GM19468 (cell line): ENCODE measurements at regions not wholly inside any gene's neighbourhood (a gene's known extent, or its start where the extent isn't known, plus 50 kb on each side); places are given as distances from the start of the nearest gene placed in this dataset.
A peak's percentile ranks its signal among the peaks of the same experiment; 100 is the strongest.

Experiments
- ATAC-seq: cut with Tn5 transposase; IDR thresholded peaks from one replicate; pipeline ENCODE4 v1.9.1; 2021; ENCODE audit warnings: mild to moderate bottlenecking, moderate library complexity, moderate number of reproducible peaks; ENCODE audit not compliant: unreplicated experiment; ENCODE audit errors: extremely low read depth

DNA sequence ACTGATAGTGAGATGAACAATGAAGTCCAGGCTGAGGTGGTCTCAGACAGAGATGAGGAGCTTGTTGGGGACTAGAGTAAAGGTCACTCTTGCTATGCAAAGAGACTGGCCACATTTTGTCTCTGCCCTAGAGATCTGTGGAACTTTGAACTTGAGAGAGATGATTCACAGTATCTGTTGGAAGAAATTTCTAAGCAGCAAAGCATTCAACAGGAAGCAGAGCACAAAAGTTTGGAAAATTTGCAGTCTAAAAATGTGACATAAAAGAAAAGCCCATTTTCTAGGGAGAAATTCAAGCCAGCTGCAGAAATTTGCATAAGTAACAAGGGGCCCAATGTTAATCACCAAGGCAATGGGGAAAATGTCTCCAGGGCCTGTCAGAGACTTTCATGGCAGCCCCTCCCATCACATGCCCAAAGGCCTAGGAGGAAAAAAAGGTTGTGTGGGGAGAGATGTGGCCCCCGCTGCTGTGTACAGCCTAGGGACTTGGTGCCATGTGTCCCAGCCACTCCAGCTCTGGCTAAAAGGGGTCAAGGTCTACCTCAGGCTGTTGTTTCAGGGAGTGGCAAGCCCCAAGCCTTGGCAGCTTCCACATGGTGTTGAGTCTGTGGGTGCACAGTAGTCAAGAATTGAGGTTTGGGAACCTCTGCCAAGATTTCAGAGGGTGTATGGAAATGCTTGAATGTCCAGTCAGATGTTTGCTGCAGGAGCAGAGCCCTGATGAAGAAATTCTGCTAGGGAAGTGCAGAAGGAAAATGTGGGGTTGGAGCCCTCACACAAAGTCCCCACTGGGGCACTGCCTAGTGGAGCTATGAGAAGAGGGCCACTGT is 262.8 kb downstream of the DKK2 start:
- no peak for ATAC-seq

DNA sequence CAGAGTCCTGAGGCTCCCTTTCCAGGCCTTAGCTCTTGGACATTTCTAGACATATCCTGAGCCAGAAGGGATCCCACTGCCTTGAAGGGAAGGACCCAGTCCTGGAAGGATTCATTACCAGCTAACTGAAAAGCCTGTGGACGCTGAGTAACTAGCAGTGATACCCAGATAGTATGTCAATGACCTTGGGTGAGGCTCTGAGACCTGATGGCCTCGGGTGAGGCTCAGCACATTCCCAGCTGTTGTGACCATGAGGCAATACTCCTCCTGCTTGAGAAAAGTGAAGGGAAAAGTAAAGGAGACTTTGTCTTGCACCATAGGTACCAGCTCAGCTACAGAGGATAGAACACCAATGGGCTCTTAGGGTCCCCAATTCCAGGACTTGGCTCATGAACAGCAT is 268.1 kb downstream of the DKK2 start:
- no peak for ATAC-seq

DNA sequence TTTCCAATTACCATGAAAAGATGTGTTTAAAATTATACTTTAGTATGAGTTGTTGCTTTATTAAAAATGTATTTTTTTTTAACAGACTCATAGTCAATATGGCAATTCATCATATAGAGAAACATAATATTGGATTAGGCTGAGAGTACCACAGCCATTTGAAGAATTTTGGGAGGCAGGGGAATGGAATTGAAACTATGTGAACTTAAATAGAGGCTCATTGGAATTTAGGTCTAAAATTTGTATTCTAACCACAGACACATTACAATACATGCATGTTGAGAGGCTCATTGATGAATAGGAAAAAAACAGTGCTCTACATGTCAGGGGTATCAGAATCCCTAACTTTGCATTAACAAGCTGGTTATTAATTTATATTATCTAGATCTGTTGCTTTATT is 269.6 kb downstream of the DKK2 start:
- ATAC-seq = no peak

DNA sequence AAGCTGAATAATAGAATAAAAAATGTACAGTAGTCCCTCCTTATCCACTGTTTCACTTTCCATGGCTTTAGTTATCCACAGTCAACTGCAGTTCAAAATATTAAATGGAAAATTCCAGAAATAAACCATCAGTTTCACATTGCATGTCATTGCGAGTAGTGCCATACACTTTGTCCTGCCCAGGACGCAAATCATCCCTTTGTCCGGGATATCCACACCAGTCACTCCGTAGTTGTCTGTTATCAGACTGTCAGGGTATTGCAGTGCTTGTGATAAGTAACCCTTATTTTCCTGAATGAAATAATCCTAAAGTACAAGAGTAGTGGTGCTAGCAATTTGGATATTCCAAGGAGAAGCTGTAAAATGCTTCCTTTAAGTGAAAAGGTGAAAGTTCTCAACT is 271.3 kb downstream of the DKK2 start:
- ATAC-seq = no peak

DNA sequence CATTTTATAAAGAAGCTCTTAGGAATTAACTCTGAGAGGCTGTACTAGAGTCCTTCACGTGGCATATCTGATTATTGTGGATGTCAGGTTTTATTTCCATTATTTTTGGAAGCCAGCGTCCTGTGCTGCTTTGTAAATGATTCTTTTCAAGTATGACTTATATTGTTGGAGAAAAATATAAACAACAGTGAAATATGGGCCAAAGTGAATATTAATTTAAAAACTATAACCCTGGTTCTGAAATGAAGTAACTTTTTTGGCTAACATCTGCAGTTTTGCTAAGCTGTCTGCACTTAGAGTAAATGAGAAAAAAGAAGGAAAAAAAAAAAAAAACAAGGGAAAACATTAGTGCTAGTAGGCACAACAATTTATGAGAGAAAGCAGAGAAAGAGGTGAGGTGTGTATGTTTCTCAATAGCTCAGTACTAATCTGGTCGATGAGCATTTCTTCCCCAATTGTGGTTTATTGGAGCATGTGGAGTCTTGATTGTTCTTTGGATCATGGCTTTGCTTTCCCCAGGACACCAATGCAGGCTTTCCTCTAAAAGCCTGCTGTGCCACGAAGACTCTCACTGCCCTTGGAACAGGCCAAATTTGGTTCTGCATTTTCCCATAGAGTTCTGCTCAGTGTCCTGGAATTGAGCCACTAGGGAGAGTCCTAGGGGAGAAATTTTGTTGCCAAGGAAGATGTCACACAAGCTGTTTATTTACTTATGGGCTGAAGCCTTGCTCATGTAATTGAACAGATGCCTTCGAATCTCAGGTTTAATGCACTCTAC is 273.3 kb downstream of the DKK2 start:
- ATAC-seq = no peak

DNA sequence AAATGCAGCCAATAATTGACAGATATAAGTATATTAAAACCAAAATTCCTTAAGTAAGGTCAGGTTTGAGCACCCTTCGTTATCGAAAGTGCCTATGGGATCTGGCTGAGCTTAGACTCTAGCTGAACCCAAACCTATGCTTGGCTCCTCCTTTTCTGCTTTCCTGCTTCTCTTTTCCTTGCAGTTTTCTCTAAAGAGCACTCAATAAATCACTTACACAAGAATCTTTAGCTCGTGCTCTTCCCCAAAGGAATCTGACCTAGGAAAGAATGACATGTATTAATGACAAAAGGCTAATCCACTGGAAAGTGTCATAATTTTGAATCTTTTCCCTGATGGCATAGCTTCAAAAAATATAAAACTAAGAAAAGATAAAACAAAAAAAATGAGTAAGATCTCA is 282.7 kb downstream of the DKK2 start:
- no peak for ATAC-seq

DNA sequence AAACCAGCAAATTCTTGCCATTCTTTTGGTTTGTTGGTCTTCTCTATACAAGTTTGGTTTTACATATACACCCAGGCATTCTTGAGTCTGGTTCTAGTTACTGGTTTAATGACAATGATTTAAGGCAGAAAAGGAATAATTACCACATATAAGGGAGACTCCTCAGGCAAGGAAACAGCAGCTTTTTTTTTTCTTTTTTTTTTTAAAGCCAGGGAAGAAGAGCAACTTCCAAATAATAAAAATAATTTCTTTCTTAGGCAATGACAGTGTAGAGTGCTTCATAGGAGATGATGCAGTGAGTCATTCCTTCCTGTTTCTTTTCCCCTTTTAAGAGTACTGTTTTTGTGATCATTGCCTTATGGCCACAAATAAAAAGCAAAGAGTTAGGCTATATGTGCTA is 289.7 kb downstream of the DKK2 start:
- ATAC-seq = no peak

DNA sequence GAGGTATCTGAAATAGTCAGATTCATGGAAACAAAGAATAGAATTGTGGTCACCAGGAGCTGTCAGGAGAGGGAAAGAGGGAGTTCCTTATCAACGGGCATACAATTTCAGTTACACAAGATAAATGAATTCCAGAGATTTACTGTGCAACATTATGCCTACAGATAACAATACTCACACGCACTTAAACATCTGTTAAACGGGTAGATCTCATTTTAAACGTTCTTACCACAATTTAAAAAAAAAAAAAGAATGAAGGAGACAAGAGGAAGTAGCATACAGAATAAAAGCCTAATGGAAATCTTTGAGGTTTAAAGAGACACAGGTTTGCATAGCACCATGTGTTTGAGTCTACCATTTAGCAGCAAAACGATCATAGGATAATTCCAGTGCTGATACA is 298.0 kb downstream of the DKK2 start:
- no peak for ATAC-seq

DNA sequence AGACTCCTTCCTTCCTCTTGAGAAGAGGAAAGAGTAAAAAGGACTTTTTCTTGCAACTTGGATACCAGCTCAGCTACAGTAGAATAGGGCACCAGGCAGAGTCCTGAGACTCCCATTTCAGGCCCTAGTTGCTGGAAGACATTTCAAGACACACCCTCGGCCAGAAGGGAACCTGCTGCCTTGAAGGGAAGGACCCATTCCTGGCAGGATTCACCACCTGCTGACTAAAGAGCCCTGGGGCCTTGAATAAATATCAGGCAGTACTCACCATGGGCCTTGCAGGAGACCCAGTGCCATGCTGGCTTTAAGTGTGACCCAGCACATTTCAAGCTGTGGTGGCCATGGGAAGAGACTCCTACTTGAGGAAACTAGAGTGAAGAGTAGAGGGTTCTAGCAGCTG is 317.6 kb downstream of the DKK2 start:
- ATAC-seq = no peak

DNA sequence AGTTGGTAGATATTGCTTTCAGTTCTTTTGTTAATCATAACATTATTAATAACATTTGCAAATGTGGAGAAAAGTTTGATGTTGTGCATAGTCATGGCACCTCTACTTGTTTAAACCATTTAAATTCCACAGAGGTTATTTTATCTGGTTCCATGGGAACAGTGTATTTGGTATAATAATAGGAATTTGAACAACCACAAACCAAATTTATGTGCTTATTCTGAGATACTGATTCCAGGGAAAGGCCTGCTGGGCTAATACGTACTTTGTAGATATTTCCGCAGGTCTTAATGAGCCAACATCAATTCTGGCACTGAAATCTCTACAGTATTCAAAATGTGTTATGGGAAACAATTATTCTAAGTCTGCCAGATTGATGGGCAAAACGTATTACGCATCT is 319.0 kb downstream of the DKK2 start:
- ATAC-seq = no peak

DNA sequence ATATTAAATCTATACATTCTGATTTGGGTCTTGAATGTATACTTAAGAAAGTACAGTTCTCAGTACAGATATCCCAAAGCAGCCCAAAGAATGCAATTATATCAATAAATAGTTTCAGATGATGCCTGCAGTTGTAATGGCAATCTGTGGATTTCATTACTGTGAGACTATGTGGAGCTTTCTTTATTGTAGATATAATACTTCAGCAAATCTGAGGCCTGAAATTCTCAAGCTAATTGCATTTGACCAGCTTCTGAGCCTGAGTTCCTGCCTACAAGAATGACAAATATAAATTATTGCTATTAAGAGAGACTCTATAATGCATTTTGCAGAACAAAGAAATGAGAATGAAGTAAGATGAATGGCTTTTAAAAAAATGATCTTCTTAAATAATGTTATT is 320.3 kb downstream of the DKK2 start:
- ATAC-seq = no peak

DNA sequence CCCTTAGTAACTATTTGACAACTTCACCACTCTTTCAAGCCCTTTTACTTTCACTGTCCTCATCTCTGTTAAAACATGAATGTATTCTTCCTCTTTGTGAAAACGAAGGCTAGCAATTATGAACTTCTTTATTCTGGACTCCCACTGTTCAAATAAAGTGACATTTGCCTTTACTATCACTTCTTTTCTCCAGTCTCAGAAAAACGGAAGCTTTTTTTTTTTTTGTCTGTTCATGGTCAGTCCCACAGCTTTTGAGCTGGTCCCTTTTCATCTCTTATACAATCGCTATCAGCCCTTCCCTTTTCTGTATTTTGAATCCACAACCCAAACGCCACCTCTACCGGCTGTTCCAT is 327.7 kb downstream of the DKK2 start:
- ATAC-seq = no peak

DNA sequence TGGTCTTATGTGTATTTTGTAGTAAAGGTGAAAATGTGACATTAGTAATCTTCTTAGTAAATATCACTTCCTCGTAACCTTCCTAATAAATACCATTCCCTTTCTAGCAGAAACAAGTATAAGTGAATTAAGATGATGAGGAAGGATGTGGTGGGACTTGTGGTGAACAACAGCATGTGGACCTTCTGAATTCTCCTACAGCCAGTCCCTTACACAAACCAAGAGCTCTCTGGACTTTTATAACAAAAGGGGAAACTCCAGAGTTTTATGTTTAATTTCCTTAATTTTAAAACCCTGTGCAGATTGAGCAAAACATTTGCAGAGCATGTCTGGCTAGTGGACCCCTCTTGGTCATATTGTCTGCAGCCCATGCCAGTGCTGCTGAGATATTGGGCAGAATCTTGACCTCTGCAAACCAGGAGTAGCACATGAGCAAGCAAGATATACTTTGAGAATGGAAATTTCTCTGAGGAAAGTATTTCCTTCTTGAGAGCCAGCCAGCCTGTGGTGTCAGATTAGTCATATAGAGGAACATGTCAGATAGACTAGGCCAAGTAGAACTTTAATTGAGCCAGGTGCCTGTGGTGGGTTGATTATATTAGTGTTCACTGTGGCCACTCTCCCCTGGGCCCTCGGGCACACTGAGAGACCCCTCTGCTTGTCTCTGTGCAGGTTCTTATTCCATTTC is 328.2 kb downstream of the DKK2 start:
- ATAC-seq = peak; percentile 52

DNA sequence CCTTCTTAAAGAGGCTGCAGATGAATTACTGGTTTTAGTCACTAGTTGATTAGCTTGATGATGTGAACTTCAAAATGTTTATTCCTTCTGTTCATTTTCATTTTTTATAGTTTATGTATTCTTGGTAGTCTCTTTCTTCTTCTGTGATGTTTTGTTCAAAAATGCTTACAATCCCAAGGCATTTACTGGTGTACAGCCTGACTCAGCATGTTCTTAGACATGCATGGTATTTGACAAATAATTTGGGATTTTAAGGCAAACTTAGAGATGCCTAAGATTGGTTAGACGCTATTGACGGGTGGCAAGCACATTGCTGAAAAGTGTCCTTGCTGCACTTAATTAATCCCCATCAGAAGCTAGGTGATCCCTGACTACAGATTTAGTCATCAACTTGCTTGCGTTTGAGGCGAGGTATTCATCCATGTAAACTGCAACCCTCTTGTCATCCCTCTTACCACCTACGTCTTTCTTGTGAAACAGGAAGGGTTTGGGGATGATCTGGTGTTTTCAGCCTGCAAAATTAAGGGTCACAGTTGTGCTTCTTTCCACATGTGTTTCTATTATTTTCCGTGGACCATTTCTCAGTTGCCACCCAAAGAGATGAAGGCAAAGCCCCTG is 331.8 kb downstream of the DKK2 start:
- no peak for ATAC-seq

DNA sequence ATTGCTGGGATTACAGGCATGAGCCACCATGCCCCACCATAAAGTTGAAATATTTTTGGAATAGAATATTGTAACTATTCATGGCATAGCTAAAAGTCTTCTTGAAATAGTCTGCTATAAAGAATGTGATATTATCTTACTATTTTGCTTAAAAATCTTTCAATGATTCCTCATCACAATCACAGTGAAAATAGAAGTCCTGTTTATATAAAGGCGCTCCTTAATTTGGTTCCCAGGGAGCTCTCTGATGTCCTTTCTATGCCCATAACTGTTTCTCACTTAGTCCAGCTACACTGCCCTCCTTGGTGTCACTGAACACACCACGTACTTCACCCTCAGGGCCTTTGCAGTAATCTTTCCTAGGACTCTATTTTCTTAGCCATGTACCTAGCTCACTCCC is 331.7 kb upstream of the GIMD1 start:
- no peak for ATAC-seq

DNA sequence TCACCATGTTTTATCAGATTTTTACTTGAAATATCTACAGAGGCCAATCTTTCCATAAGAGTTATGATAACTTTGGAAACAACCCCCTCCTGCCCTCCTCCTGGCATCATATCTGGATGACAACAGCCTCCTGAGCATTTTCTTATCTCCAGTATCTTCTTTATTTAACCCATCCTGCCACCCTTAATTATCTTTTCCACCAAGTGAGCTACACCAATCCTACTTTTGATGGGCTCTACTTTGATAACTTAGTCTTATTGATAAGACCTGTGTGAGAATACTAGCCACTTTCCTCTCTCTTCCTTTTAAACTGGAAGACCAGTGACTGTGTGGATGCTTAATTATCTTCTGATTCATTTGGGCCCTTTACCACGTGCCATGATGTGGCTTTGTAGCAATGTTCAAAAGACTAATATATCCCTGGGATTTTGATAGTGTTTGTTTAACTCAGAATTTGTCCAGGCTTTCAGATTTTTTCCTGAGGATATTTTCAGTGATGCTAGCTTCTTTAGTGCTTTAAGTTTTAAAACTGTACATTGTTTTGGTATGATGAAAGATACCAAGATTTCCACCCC is 330.1 kb upstream of the GIMD1 start:
- ATAC-seq = no peak

DNA sequence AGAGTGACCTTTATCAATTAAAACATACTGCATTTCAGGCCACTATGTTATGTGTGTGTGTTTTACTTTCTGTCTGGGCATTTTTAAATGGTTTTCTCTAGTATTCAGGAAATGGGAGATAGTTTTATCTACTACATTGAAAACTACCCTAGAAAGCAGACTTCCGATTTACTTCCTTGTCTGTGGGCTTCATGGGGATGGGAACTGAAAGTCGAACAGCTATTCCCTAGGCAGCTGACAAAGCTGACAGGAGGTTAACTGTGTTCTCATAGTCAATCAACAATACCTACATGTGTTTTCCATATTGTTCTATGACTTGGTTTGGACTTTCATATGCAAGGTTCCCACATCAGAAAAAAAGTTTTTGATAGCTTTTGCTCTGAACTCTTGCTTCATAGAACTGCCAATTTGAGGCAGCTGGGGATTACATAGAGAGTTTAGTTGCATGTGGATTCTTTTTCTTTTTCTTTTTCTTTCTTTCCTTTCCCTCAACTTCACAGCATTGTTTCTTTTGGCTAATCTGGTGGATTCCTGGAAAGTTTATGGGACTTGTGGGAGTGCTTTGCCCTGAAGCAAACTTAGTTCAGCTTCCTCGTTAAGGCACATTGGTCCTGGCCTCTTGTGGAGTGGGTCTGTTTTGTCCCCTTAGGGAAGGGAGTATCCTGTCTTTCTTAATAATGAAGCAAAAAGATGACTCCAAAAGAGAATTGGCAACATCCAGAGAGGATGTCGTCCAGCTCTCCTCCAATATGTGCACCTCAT is 327.1 kb upstream of the GIMD1 start:
- no peak for ATAC-seq

DNA sequence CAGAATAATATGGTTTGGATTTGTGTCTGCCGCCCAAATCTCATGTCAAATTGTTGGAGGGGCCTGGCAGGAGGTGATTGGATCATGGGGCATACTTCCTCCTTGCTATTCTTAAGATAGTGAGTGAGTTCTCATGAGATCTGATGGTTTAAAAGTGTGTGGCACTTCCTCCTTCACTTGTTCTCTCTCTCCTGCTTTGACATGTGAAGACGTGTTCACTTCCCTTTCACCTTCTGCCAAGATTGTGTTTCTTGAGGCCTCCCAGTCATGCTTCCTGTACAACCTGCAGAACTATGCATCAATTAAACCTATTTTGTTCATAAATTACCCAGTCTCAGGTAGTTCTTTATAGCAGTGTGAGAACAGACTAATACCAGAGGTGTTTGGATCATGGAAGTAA is 325.7 kb upstream of the GIMD1 start:
- no peak for ATAC-seq

DNA sequence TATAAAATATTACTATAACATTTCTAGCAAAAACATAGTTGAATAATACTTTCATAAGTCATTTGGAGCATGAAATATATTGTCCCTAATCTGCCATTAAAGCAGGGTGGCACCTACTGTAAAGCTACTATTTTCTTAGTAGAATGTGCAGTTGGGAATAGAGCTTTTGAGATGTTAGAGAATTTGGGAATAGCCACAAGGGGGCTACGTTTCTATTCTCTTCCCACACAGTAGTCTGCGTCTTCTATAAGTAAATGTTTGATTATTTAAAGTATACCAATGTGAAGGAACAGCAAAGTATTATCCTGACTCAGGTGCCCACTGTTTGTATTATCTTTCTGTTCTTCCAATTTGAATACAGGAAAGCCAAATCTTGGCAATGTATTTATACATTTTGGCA is 323.2 kb upstream of the GIMD1 start:
- no peak for ATAC-seq

DNA sequence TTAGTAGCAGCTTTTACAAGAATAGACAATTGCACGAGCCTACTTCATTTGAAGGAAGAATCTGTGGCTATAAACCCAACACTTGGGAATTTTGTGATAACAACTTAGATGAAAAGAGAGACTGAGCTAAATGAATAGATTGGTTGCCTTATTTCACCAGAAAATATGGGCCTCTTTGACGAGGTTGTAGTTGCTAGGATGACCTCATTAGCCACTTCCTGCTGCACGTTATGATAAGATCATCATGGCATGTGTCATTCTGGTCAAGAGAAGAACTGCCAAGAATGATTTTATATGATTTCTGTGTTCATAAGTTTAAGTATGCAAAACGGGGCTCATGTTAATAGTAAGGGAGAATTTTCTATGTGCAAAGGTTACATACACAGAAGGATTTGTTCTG is 321.9 kb upstream of the GIMD1 start:
- ATAC-seq = no peak
